PFSK-1 (cell line): ENCODE measurements at regions not wholly inside any gene's neighbourhood (a gene's known extent, or its start where the extent isn't known, plus 50 kb on each side); places are given as distances from the start of the nearest gene placed in this dataset.

Source experiments
- FOXP2 ChIP-seq: optimal IDR thresholded peaks from 2 replicates; pipeline ENCODE3; 2011; ENCODE audit warnings: borderline replicate concordance, control low read depth, inconsistent platforms; ENCODE audit not compliant: insufficient read depth; ENCODE audit errors: extremely low read length, extremely low read depth
- POLR2AphosphoS5 ChIP-seq: IDR thresholded peaks from 2 replicates; pipeline ENCODE4 v1.6.1; 2012; ENCODE audit warnings: low read depth, mild to moderate bottlenecking, control low read depth, low read length, moderate library complexity
- SIN3A ChIP-seq: IDR thresholded peaks from 2 replicates; pipeline ENCODE4 v1.6.1; 2012; ENCODE audit warnings: mild to moderate bottlenecking, low read length, moderate library complexity, borderline replicate concordance; ENCODE audit not compliant: insufficient read depth
- TAF1 ChIP-seq: IDR thresholded peaks from 2 replicates; pipeline ENCODE4 v1.6.1; 2012; ENCODE audit warnings: low read length, control low read depth, borderline replicate concordance; ENCODE audit not compliant: insufficient read depth
- TF ChIP-seq, protein P1 (sequence below), 2 experiments: IDR thresholded peaks; 2 replicates each; pipeline versions ENCODE4 v1.6.1 to v1.8.0; 2011 to 2012; ENCODE audit warnings: low read depth in 2 of 2, low read length in 2 of 2, control low read depth in 1 of 2, inconsistent platforms in 1 of 2, mild to moderate bottlenecking in 1 of 2, moderate library complexity in 1 of 2; ENCODE audit not compliant: insufficient read depth in 1 of 2

- no peak for TF ChIP-seq POLR2AphosphoS5
- peak; percentile 35 for TF ChIP-seq FOXP2
These were observed 60.2 kb upstream of the ID3 start for GRCh38 chr1:23619299-23620188.

GRCh38 chr1:23618586-23619083 is 59.3 kb upstream of the ID3 start:
- TF ChIP-seq FOXP2 (no peak), SIN3A (no peak), TAF1 (no peak), POLR2AphosphoS5 (no peak)
- TF ChIP-seq, protein P1, sequence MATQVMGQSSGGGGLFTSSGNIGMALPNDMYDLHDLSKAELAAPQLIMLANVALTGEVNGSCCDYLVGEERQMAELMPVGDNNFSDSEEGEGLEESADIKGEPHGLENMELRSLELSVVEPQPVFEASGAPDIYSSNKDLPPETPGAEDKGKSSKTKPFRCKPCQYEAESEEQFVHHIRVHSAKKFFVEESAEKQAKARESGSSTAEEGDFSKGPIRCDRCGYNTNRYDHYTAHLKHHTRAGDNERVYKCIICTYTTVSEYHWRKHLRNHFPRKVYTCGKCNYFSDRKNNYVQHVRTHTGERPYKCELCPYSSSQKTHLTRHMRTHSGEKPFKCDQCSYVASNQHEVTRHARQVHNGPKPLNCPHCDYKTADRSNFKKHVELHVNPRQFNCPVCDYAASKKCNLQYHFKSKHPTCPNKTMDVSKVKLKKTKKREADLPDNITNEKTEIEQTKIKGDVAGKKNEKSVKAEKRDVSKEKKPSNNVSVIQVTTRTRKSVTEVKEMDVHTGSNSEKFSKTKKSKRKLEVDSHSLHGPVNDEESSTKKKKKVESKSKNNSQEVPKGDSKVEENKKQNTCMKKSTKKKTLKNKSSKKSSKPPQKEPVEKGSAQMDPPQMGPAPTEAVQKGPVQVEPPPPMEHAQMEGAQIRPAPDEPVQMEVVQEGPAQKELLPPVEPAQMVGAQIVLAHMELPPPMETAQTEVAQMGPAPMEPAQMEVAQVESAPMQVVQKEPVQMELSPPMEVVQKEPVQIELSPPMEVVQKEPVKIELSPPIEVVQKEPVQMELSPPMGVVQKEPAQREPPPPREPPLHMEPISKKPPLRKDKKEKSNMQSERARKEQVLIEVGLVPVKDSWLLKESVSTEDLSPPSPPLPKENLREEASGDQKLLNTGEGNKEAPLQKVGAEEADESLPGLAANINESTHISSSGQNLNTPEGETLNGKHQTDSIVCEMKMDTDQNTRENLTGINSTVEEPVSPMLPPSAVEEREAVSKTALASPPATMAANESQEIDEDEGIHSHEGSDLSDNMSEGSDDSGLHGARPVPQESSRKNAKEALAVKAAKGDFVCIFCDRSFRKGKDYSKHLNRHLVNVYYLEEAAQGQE (IDR thresholded peaks at IDR 0.05; ENCODE audit: insufficient read depth in 1 of 2, low read depth in 2 of 2, low read length in 2 of 2) = no peak

DNA sequence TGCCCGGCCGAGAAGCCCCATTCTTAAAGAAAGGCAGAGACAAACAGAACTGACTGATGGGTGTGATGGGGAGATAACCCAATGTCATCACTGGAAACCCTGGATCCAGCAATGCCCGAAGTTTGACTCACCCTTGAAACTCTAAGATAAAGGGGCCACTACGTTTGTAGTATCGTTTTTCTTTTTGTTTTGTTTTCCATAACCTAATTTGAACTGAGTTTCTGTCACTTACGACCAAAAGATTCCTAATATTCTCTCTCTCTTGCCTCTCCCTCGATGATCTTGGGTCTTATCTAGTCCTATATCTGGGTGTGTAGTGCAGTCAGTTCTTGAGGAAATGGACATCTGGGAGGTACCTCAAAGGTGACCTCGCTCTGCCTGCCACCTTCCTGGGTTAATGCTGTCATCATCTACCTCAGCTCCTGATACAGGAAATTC is 57.8 kb upstream of the ID3 start:
- TF ChIP-seq SIN3A (no peak), FOXP2 (no peak), POLR2AphosphoS5 (no peak), TAF1 (no peak)
- TF ChIP-seq, protein P1 (IDR thresholded peaks at IDR 0.05; ENCODE audit: insufficient read depth in 1 of 2, low read depth in 2 of 2, low read length in 2 of 2) = no peak

DNA sequence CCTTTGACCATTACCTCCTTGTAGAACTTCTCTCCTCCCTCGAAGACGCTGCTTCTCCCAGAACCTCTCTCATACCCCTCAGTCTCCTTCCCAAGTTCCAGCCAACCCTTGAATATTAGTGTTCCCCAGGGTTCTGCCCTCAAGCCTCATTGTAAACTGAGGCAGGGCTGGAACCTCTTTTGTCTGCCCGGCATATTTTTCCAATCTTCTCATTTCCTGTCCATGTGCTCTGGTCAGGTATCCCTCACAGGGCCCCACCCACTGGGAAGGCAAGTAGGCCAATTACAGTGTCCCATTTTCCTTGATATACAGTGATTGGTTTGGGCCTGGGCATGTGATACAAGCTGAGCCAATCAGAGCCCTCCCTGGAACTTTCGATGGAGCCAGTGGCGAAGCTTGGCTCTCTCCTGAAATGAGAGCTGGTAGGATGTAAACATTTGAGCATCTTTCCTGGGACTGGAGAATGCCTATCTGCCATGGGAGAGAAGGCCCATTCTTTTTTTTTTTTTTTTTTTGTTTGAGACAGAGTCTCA is 57.1 kb upstream of the ID3 start:
- TF ChIP-seq FOXP2 = no peak
- TF ChIP-seq, protein P1 (IDR thresholded peaks at IDR 0.05; ENCODE audit: insufficient read depth in 1 of 2, low read depth in 2 of 2, low read length in 2 of 2) = no peak
- TF ChIP-seq POLR2AphosphoS5 = no peak
- TF ChIP-seq SIN3A = no peak
- TF ChIP-seq TAF1 = no peak

GRCh38 chr1:23615852-23616251 is 56.6 kb upstream of the ID3 start:
- no peak for TF ChIP-seq SIN3A
- no peak for TF ChIP-seq POLR2AphosphoS5
- TF ChIP-seq, protein P1 (IDR thresholded peaks at IDR 0.05; ENCODE audit: insufficient read depth in 1 of 2, low read depth in 2 of 2, low read length in 2 of 2) = no peak
- no peak for TF ChIP-seq FOXP2
- TF ChIP-seq TAF1 = no peak
